GM19023 (cell line): ENCODE measurements at regions not wholly inside any gene's neighbourhood (a gene's known extent, or its start where the extent isn't known, plus 50 kb on each side); places are given as distances from the start of the nearest gene placed in this dataset.
"Not testable (repeated sequence)": the region's sequence is repeated elsewhere in the genome, so short reads cannot be mapped to it uniquely, and the experiment has no call there.

Source experiments
- ATAC-seq: cut with Tn5 transposase; IDR thresholded peaks from one replicate; pipeline ENCODE4 v1.9.1; 2021; ENCODE audit warnings: mild to moderate bottlenecking, moderate library complexity; ENCODE audit not compliant: unreplicated experiment

DNA sequence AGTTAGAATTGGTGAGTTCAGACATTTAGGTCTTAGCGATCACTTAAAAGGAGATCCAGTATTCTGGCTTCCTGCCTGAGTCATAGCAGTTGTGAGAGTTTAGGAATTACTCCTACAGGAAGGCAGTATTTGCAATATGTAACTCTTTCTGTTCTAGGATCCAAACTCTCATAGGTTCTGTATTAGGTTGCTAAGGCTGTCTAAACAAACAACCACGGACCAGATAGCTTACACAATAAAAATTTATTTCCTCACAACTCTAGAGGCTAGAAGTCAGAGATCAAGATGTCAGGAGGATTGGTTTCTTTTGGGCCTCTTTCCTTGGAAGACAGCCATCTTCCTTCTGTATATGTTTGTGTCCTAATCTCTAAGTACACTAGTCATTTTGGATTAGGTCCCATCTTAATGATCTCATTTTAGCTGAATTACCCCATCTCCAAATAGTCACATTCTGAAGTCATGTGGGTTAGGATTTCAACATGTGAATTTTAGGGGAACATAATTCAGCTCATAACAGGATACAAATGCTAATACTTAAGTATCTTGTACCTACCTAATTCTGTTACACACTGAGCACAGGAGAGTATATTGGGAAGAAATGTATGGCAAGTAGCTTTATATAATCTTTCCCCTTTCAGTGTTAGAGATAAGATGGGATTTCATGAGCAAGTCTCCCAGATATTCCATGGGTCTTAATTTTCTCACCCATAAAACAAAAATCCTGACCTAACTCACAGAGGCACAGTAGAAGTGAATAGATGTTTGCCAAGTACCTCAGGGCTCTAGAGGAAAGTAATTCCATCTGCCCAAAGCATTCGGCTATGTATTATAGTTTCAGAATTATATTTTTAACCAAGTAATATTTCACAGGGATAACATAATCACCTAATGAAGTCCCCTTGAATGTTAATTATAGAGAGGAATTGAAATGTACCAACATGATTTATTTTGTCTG lies 144.4 kb downstream of the PTBP2 start:
- no peak for ATAC-seq

DNA sequence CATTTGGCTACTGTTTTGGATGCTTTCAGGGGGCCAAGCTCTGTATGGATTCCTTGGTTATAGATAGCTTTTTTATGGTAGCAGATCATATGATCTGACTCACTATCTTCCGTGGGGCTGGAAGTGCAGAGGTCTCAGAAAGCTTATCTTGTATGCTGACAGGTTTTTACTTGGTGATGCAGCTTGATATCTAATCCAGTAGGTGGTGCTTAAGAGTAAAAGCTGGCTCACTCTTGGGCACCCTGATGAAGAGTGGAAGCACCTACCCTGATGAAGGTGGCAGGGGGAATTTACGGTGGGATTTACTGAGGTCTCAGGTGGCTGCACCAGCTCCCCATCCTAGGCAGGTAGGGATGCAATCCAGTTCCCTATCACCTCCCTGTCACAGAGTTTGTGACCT lies 151.2 kb downstream of the PTBP2 start:
- ATAC-seq: no peak

- ATAC-seq: no peak
Observed at GRCh38 chr1:96878640-96879039, 157.1 kb downstream of the PTBP2 start.

DNA sequence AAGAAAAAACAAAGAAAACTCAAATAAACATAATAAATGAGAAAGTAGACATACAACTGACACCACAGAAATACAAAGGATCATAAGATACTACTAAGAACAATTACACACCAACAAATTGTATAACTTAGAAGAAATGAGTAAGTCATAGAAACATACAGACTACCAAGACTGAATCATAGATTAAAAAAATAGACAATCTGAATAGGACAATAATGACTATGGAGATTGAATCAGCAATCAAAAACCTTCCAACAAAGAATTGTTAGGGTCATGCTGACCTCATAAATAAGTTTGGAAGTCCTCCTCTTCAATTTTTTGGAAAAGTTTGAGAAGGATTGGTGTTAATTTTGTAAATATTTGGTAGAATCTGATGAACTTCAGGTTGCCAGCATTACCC lies 159.0 kb downstream of the PTBP2 start:
- ATAC-seq: no peak

GRCh38 chr1:96882096-96882495 lies 160.5 kb downstream of the PTBP2 start:
- ATAC-seq: no peak

- no peak for ATAC-seq
Observed at GRCh38 chr1:96886474-96886873, 164.9 kb downstream of the PTBP2 start.

DNA sequence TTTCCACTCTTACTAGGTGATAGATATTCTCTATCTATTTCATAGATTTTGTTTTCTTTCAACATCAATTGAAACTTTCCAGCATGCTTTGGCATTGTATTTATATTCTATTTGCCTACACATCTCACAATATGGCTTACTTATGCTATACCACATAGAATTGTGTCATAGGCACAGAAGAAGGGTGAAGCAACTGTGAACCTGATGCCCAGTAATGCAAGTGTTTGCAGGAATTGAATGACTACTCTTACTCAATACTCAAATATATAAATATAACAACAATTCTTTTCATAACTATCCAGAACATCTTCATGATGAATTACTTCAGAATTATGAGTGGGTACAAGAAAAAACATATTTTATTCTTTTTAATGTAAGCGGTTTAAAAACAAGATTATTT lies 165.9 kb downstream of the PTBP2 start:
- no peak for ATAC-seq

- no peak for ATAC-seq
Observed at GRCh38 chr1:96901783-96902363, 180.3 kb downstream of the PTBP2 start.

DNA sequence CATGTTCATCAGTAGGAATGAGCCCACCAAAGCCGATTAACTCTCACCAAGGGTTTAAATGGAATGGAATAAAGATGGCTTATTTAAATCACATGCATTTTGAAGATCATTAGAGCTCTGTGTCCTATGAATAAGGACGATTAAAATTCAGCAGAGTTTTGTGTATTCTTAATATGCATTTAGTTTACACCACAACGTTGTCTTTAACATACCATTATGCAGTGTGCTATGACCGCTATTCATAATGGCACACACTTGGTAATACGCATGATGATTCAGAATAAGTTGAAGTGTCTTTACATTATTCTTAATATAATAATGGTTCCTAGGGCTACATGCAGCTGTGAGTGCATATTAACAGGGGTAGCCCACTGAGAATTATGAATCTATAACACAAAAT lies 190.7 kb downstream of the PTBP2 start:
- no peak for ATAC-seq

DNA sequence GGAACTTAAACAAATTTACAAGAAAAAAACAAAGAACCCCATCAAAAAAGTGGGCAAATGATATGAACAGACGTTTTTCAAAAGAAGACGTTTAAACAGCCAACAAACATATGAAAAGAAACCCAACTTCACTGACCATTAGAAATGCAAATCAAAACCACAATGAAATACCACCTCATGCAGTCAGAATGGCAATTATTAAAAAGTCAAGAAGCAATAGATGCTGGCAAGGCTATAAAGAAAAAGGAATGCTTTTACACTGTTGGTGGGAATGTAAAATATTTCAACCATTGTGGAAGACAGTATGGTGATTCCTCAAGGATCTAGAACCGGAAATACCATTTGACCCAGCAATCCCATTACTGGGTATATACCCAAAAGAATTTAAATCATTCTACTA lies 194.1 kb downstream of the PTBP2 start:
- not testable (repeated sequence) for ATAC-seq

GRCh38 chr1:96918406-96918805 lies 196.8 kb downstream of the PTBP2 start:
- ATAC-seq: no peak

DNA sequence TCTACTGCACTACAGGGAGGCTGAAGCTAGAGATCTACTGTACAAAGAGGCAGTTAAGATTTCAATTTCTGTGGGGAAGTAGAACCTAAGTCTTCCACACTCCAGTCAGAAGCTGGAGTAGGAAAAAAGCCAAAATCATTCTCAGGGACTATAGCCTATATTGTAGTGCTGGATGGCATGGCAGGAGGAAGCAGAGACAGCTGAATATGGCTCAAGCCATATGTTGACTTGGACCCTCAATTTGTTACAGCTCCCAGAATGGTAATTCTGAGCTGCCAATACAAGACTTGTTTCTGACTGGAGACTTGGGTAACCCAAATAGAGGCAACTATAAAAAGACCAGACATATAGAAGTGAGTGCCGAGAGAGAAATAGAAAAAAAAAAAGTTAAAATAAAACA lies 200.6 kb downstream of the PTBP2 start:
- ATAC-seq: no peak

GRCh38 chr1:96923753-96924152 lies 202.2 kb downstream of the PTBP2 start:
- no peak for ATAC-seq

- no peak for ATAC-seq
Observed at GRCh38 chr1:96926176-96926575, 204.6 kb downstream of the PTBP2 start.

DNA sequence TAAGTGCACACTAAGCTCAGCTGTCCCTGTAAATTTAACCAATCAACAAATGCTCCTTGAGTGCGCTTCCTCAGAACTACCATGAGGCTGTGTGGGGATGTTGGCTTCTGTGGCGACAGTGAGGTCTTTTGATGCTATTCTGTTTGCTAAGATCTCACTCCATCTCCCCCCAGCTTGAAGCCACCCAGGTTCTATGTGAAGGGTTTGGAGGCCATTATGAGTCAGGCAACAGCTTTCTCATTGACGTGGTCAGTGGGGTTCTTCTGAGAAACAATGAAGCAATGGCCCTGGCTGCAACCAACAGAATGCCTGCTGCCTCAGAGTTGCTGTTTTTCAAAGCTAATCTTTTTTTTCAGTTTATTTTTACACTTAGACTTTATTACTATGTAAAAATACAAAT lies 205.5 kb downstream of the PTBP2 start:
- ATAC-seq: no peak

DNA sequence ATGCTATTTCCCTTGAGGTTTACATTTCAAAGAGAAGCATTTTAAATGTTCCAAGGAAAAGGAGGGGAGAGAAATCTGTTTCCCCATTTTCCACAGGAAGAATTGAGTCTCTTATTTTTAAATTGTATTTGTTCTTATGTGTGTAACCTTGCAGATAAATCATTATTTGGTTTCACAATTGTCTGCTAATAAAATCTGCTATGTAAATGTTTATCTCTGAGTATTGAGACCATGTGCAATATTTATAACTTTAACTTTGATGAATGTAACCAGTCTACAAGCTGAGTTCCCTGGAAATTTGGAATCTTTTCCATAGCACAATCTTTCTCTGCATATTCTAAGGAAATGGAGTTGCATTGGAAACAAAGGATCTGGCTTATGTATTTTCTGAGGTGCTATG lies 209.6 kb downstream of the PTBP2 start:
- ATAC-seq: no peak

DNA sequence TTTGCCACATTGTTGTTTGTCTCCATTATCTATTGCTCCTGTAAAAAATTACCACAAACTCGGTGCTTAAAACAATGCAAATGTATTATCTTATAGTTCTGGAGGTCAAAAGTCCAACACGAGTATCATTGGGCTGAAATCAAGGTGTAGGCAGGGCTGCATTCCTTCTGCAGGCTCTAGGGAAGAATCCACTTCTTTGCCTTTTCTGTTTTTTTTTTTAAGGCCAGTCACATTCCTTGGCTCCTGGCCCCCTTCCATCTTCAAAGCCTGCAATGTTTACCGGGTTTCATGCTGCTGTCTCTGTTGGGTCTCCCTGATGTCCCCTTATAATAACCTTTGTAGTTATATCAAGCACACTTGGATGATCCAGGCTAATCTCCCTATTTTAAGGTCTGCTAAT lies 212.7 kb downstream of the PTBP2 start:
- no peak for ATAC-seq

DNA sequence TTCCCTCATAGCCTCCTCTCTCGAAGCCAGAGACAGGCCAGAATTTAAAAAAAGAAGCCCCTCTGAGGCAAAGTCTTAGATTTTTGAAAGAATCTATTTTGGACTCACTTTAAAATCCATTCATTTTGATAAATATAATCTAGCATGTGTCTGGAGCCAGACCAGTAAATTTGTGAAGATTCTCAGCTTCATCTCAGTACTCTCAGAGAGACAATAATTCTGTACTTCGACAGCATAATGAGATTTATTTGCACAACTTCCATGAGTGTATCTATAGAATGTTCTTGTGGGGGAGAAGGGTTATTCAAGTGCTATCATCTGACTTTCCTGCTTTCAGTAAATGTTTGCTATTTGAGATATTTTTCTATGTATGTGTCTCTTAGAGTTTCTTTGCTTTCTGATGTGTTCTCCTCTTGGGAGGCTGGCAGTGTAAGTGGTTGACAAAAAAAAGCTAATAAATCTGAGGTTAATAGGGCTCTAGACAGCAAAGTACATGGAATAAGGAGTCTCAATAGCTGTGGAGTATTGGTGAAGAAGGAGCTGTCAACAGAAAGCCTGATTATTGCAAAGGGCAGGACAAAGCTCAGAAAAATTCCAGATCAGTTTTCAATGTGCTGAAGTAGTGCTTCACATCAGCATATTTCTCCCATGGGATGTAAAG lies 223.0 kb downstream of the PTBP2 start:
- ATAC-seq: no peak

GRCh38 chr1:96945509-96946084 lies 224.0 kb downstream of the PTBP2 start:
- no peak for ATAC-seq

GRCh38 chr1:96955307-96956012 lies 233.9 kb downstream of the PTBP2 start:
- no peak for ATAC-seq

DNA sequence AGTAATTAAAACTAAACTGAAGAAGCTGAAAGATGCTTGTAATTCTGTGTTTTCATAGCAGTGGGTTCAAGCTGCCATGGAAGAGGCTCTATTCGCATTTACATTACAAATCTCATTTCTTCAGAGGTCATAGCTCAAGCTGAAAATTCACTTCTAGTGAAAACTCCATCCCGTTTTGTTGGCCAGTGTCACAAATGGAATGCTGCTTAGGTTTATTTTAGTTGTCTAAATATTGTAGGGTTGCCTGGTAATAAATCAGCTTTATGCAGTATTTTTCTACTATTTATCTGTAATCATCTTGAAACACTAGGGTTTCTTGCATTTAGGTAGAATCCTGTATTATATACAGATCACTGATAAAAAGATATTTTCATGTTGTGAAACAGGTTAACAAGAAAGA lies 240.6 kb downstream of the PTBP2 start:
- no peak for ATAC-seq
